Sigmoid colon (tissue), 4 donors: ENCODE measurements at regions not wholly inside any gene's neighbourhood (a gene's known extent, or its start where the extent isn't known, plus 50 kb on each side); places are given as distances from the start of the nearest gene placed in this dataset.

Experiments used
- EP300 ChIP-seq, 4 donors: sonication (generic); formaldehyde crosslinking; IDR thresholded peaks; one replicate each; pipeline ENCODE4 v1.6.1; 2017; ENCODE audit warnings: antibody characterized with exemption in 4 of 4
- POLR2A ChIP-seq, 2 donors: fragments of 450-650 bp; IDR thresholded peaks; one replicate each; pipeline ENCODE4 v1.6.1; 2016; ENCODE audit warnings: antibody characterized with exemption in 2 of 2, mild to moderate bottlenecking in 2 of 2, moderate library complexity in 2 of 2
- POLR2AphosphoS5 ChIP-seq, 4 donors: sonication (generic); formaldehyde crosslinking; IDR thresholded peaks; one replicate each; pipeline ENCODE4 v1.6.1; 2017; ENCODE audit warnings: antibody characterized with exemption in 4 of 4
- TF ChIP-seq, protein P1 (sequence below), 4 experiments: fragments of 450-650 bp in 3 of 4; fragments of 200-600 bp in 1 of 4; IDR thresholded peaks; one replicate each; pipeline ENCODE4 v1.5.1; 2016 to 2019; ENCODE audit warnings: antibody characterized with exemption in 4 of 4, mild to moderate bottlenecking in 3 of 4, moderate library complexity in 2 of 4

DNA sequence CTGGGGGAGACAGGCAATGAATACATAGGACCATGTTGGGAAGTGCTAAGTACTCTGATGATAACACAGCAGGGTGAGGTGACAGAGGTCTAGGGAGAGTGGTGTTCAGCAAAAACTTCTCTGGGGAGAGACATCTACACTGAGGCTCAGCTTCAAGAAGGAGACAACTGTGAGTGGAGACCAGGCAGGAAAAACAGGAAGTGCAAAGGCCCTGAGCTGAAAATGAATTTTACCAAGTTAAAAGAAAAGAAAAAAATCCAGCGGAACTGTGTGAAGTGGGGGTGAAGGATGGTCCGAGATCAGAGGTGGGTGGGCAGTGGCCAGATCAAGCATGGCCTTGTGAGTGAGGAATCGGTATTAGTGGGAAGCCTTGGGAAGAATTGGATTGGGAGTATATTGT is 110.1 kb upstream of the CLSTN2 start:
- TF ChIP-seq, protein P1, sequence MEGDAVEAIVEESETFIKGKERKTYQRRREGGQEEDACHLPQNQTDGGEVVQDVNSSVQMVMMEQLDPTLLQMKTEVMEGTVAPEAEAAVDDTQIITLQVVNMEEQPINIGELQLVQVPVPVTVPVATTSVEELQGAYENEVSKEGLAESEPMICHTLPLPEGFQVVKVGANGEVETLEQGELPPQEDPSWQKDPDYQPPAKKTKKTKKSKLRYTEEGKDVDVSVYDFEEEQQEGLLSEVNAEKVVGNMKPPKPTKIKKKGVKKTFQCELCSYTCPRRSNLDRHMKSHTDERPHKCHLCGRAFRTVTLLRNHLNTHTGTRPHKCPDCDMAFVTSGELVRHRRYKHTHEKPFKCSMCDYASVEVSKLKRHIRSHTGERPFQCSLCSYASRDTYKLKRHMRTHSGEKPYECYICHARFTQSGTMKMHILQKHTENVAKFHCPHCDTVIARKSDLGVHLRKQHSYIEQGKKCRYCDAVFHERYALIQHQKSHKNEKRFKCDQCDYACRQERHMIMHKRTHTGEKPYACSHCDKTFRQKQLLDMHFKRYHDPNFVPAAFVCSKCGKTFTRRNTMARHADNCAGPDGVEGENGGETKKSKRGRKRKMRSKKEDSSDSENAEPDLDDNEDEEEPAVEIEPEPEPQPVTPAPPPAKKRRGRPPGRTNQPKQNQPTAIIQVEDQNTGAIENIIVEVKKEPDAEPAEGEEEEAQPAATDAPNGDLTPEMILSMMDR (IDR thresholded peaks at IDR 0.05), result no peak
- TF ChIP-seq EP300 (IDR thresholded peaks at IDR 0.05), result no peak
- TF ChIP-seq POLR2A (IDR thresholded peaks at IDR 0.05), result no peak
- no peak for TF ChIP-seq POLR2AphosphoS5 (IDR thresholded peaks at IDR 0.05)
